ENCODE measurements at regions not wholly inside any gene's neighbourhood (a gene's known extent, or its start where the extent isn't known, plus 50 kb on each side); places are given as distances from the start of the nearest gene placed in this dataset.

GRCh38 chr2:198763793-198764192 lies 693.9 kb downstream of the SATB2 start:
- H3K4me3 ChIP-seq (ENCODE audit: insufficient read depth, low read depth, low read length, poor library complexity, severe bottlenecking) = no peak overlapping the region

GRCh38 chr2:198762441-198762840 lies 695.3 kb downstream of the SATB2 start:
- no peaks in the 10 kb centered on the region for H3K9me3 ChIP-seq (ENCODE audit: control insufficient read depth, low read length)
- no peak for DNase-seq
- no peaks in the 10 kb centered on the region for H3K27me3 ChIP-seq (replicated peaks; ENCODE audit: control insufficient read depth, insufficient read depth, low read length, poor library complexity, severe bottlenecking)
- no peak overlapping the region for H3K27ac ChIP-seq (ENCODE audit: insufficient read depth, low read length, poor library complexity, severe bottlenecking)
- H3K36me3 ChIP-seq (ENCODE audit: control insufficient read depth, insufficient read depth, low read length) = no peaks in the 10 kb centered on the region
- no peak overlapping the region for H3K4me3 ChIP-seq (ENCODE audit: insufficient read depth, low read depth, low read length, poor library complexity, severe bottlenecking)
- no peaks in the 10 kb centered on the region for H3K4me1 ChIP-seq (ENCODE audit: control insufficient read depth, insufficient read depth, low read length, poor library complexity, severe bottlenecking)

More at GRCh38 chr2:198763793-198764192, 693.9 kb downstream of the SATB2 start:
- H3K27ac ChIP-seq (ENCODE audit: insufficient read depth, low read length, poor library complexity, severe bottlenecking) = no peak overlapping the region
- H3K9me3 ChIP-seq (ENCODE audit: control insufficient read depth, low read length) = no peaks in the 10 kb centered on the region
- DNase-seq = no peak
- H3K27me3 ChIP-seq (replicated peaks; ENCODE audit: control insufficient read depth, insufficient read depth, low read length, poor library complexity, severe bottlenecking) = no peaks in the 10 kb centered on the region
- no peaks in the 10 kb centered on the region for H3K4me1 ChIP-seq (ENCODE audit: control insufficient read depth, insufficient read depth, low read length, poor library complexity, severe bottlenecking)
- H3K36me3 ChIP-seq (ENCODE audit: control insufficient read depth, insufficient read depth, low read length) = no peaks in the 10 kb centered on the region

GRCh38 chr2:198757069-198757468 lies 700.7 kb downstream of the SATB2 start:
- H3K27me3 ChIP-seq (replicated peaks; ENCODE audit: control insufficient read depth, insufficient read depth, low read length, poor library complexity, severe bottlenecking) = no peaks in the 10 kb centered on the region
- no peak for DNase-seq
- H3K9me3 ChIP-seq (ENCODE audit: control insufficient read depth, low read length) = no peaks in the 10 kb centered on the region
- no peaks in the 10 kb centered on the region for H3K4me1 ChIP-seq (ENCODE audit: control insufficient read depth, insufficient read depth, low read length, poor library complexity, severe bottlenecking)
- H3K4me3 ChIP-seq (ENCODE audit: insufficient read depth, low read depth, low read length, poor library complexity, severe bottlenecking) = no peak overlapping the region
- H3K36me3 ChIP-seq (ENCODE audit: control insufficient read depth, insufficient read depth, low read length) = no peaks in the 10 kb centered on the region
- no peak overlapping the region for H3K27ac ChIP-seq (ENCODE audit: insufficient read depth, low read length, poor library complexity, severe bottlenecking)

GRCh38 chr2:198756166-198756565 lies 701.6 kb downstream of the SATB2 start:
- Histone ChIP-seq H3K9me3 (ENCODE audit: control insufficient read depth, low read length) (no peaks in the 10 kb centered on the region), H3K27ac (ENCODE audit: insufficient read depth, low read length, poor library complexity, severe bottlenecking) (no peak overlapping the region), H3K36me3 (ENCODE audit: control insufficient read depth, insufficient read depth, low read length) (no peaks in the 10 kb centered on the region), H3K27me3 (replicated peaks; ENCODE audit: control insufficient read depth, insufficient read depth, low read length, poor library complexity, severe bottlenecking) (no peaks in the 10 kb centered on the region), H3K4me1 (ENCODE audit: control insufficient read depth, insufficient read depth, low read length, poor library complexity, severe bottlenecking) (no peaks in the 10 kb centered on the region), H3K4me3 (ENCODE audit: insufficient read depth, low read depth, low read length, poor library complexity, severe bottlenecking) (no peak overlapping the region)
- no peak for DNase-seq

- Histone ChIP-seq H3K36me3 (ENCODE audit: control insufficient read depth, insufficient read depth, low read length) (no peaks in the 10 kb centered on the region), H3K27me3 (replicated peaks; ENCODE audit: control insufficient read depth, insufficient read depth, low read length, poor library complexity, severe bottlenecking) (no peaks in the 10 kb centered on the region), H3K4me3 (ENCODE audit: insufficient read depth, low read depth, low read length, poor library complexity, severe bottlenecking) (no peak overlapping the region), H3K4me1 (ENCODE audit: control insufficient read depth, insufficient read depth, low read length, poor library complexity, severe bottlenecking) (no peaks in the 10 kb centered on the region), H3K27ac (ENCODE audit: insufficient read depth, low read length, poor library complexity, severe bottlenecking) (no peak overlapping the region), H3K9me3 (ENCODE audit: control insufficient read depth, low read length) (no peaks in the 10 kb centered on the region)
- DNase-seq = no peak
These were observed 704.6 kb downstream of the SATB2 start for GRCh38 chr2:198753101-198753500.

GRCh38 chr2:198749364-198749763 lies 708.4 kb downstream of the SATB2 start:
- DNase-seq = no peak

GRCh38 chr2:198731842-198732399 lies 725.8 kb downstream of the SATB2 start:
- H3K4me1 ChIP-seq (ENCODE audit: control insufficient read depth, insufficient read depth, low read length, poor library complexity, severe bottlenecking) = no peaks in the 10 kb centered on the region
- DNase-seq = no peak
- no peaks in the 10 kb centered on the region for H3K27me3 ChIP-seq (replicated peaks; ENCODE audit: control insufficient read depth, insufficient read depth, low read length, poor library complexity, severe bottlenecking)
- no peaks in the 10 kb centered on the region for H3K9me3 ChIP-seq (ENCODE audit: control insufficient read depth, low read length)
- H3K36me3 ChIP-seq (ENCODE audit: control insufficient read depth, insufficient read depth, low read length) = no peaks in the 10 kb centered on the region
- H3K4me3 ChIP-seq (ENCODE audit: insufficient read depth, low read depth, low read length, poor library complexity, severe bottlenecking) = no peak overlapping the region
- H3K27ac ChIP-seq (ENCODE audit: insufficient read depth, low read length, poor library complexity, severe bottlenecking) = no peak overlapping the region

More at GRCh38 chr2:198749364-198749763, 708.4 kb downstream of the SATB2 start:
- H3K4me3 ChIP-seq (ENCODE audit: insufficient read depth, low read depth, low read length, poor library complexity, severe bottlenecking) = no peak overlapping the region
- no peaks in the 10 kb centered on the region for H3K9me3 ChIP-seq (ENCODE audit: control insufficient read depth, low read length)
- no peaks in the 10 kb centered on the region for H3K4me1 ChIP-seq (ENCODE audit: control insufficient read depth, insufficient read depth, low read length, poor library complexity, severe bottlenecking)
- H3K27me3 ChIP-seq (replicated peaks; ENCODE audit: control insufficient read depth, insufficient read depth, low read length, poor library complexity, severe bottlenecking) = no peaks in the 10 kb centered on the region
- no peaks in the 10 kb centered on the region for H3K36me3 ChIP-seq (ENCODE audit: control insufficient read depth, insufficient read depth, low read length)
- no peak overlapping the region for H3K27ac ChIP-seq (ENCODE audit: insufficient read depth, low read length, poor library complexity, severe bottlenecking)

GRCh38 chr2:198720266-198720665 lies 737.5 kb downstream of the SATB2 start:
- Histone ChIP-seq H3K27me3 (replicated peaks; ENCODE audit: control insufficient read depth, insufficient read depth, low read length, poor library complexity, severe bottlenecking) (no peaks in the 10 kb centered on the region), H3K4me1 (ENCODE audit: control insufficient read depth, insufficient read depth, low read length, poor library complexity, severe bottlenecking) (no peaks in the 10 kb centered on the region), H3K9me3 (ENCODE audit: control insufficient read depth, low read length) (no peaks in the 10 kb centered on the region), H3K36me3 (ENCODE audit: control insufficient read depth, insufficient read depth, low read length) (no peaks in the 10 kb centered on the region), H3K4me3 (ENCODE audit: insufficient read depth, low read depth, low read length, poor library complexity, severe bottlenecking) (no peak overlapping the region), H3K27ac (ENCODE audit: insufficient read depth, low read length, poor library complexity, severe bottlenecking) (no peak overlapping the region)
- DNase-seq = no peak

GRCh38 chr2:198717451-198717850 lies 740.3 kb downstream of the SATB2 start:
- Histone ChIP-seq H3K4me3 (ENCODE audit: insufficient read depth, low read depth, low read length, poor library complexity, severe bottlenecking) (no peak overlapping the region), H3K27me3 (replicated peaks; ENCODE audit: control insufficient read depth, insufficient read depth, low read length, poor library complexity, severe bottlenecking) (no peaks in the 10 kb centered on the region), H3K27ac (ENCODE audit: insufficient read depth, low read length, poor library complexity, severe bottlenecking) (no peak overlapping the region), H3K9me3 (ENCODE audit: control insufficient read depth, low read length) (no peaks in the 10 kb centered on the region), H3K4me1 (ENCODE audit: control insufficient read depth, insufficient read depth, low read length, poor library complexity, severe bottlenecking) (no peaks in the 10 kb centered on the region), H3K36me3 (ENCODE audit: control insufficient read depth, insufficient read depth, low read length) (no peaks in the 10 kb centered on the region)
- no peak for DNase-seq

- H3K9me3 ChIP-seq (ENCODE audit: control insufficient read depth, low read length) = no peaks in the 10 kb centered on the region
- no peaks in the 10 kb centered on the region for H3K27me3 ChIP-seq (replicated peaks; ENCODE audit: control insufficient read depth, insufficient read depth, low read length, poor library complexity, severe bottlenecking)
- H3K36me3 ChIP-seq (ENCODE audit: control insufficient read depth, insufficient read depth, low read length) = no peaks in the 10 kb centered on the region
- no peak overlapping the region for H3K4me3 ChIP-seq (ENCODE audit: insufficient read depth, low read depth, low read length, poor library complexity, severe bottlenecking)
- DNase-seq = no peak
- no peak overlapping the region for H3K27ac ChIP-seq (ENCODE audit: insufficient read depth, low read length, poor library complexity, severe bottlenecking)
- H3K4me1 ChIP-seq (ENCODE audit: control insufficient read depth, insufficient read depth, low read length, poor library complexity, severe bottlenecking) = no peaks in the 10 kb centered on the region
These were observed 742.4 kb downstream of the SATB2 start for GRCh38 chr2:198715302-198715835.

All from effector memory CD4-positive, alpha-beta T cell (primary cell).